Liver (tissue), 8 donors: ENCODE measurements at regions not wholly inside any gene's neighbourhood (a gene's known extent, or its start where the extent isn't known, plus 50 kb on each side); places are given as distances from the start of the nearest gene placed in this dataset.
A peak's percentile ranks its signal among the peaks of the same experiment; 100 is the strongest.

Experiments
- DNase-seq: peaks from one replicate; pipeline ENCODE4 v3.0.0-alpha.2; 2017; ENCODE audit warnings: low spot score
- H3K27ac ChIP-seq, 2 donors: one replicate each; pipeline ENCODE4 v1.7.0; 2013; ENCODE audit warnings: inconsistent platforms in 2 of 2, low read length in 2 of 2, control low read depth in 1 of 2, low read depth in 1 of 2, mild to moderate bottlenecking in 1 of 2
- H3K27me3 ChIP-seq, 4 donors: one replicate each; pipeline versions ENCODE4 v1.6.1 to v1.7.0; 2013; ENCODE audit warnings: low read length in 3 of 4, inconsistent platforms in 1 of 4, mild to moderate bottlenecking in 1 of 4, moderate library complexity in 1 of 4; ENCODE audit not compliant: control insufficient read depth in 4 of 4, insufficient read depth in 4 of 4
- H3K36me3 ChIP-seq, 4 donors: one replicate each; pipeline versions ENCODE4 v1.6.1 to v1.7.0; 2013; ENCODE audit warnings: low read length in 3 of 4, mild to moderate bottlenecking in 3 of 4, low read depth in 1 of 4, moderate library complexity in 1 of 4; ENCODE audit not compliant: control insufficient read depth in 4 of 4, insufficient read depth in 3 of 4
- H3K4me1 ChIP-seq, 4 donors: one replicate each; pipeline versions ENCODE4 v1.6.1 to v1.7.0; 2013; ENCODE audit warnings: low read length in 3 of 4, mild to moderate bottlenecking in 3 of 4, moderate library complexity in 1 of 4; ENCODE audit not compliant: control insufficient read depth in 4 of 4, insufficient read depth in 4 of 4
- H3K4me3 ChIP-seq, 3 donors: one replicate each; pipeline versions ENCODE4 v1.6.1 to v1.7.0; 2013; ENCODE audit warnings: low read length in 3 of 3, control low read depth in 1 of 3, low read depth in 1 of 3, mild to moderate bottlenecking in 1 of 3
- H3K9ac ChIP-seq, 2 donors: one replicate each; pipeline ENCODE4 v1.7.0; 2013; ENCODE audit warnings: low read length in 2 of 2, mild to moderate bottlenecking in 2 of 2, moderate library complexity in 2 of 2, control low read depth in 1 of 2, low read depth in 1 of 2
- H3K9me3 ChIP-seq, 4 donors: one replicate each; pipeline versions ENCODE4 v1.6.1 to v1.7.0; 2013; ENCODE audit warnings: low read length in 3 of 4; ENCODE audit not compliant: control insufficient read depth in 4 of 4
- ATF3 ChIP-seq: IDR thresholded peaks from 2 replicates; pipeline ENCODE4 v1.6.1; 2016; ENCODE audit warnings: antibody characterized with exemption
- CTCF ChIP-seq: fragments of 150-350 bp; IDR thresholded peaks from 2 replicates; pipeline ENCODE4 v1.5.1; 2017; ENCODE audit warnings: improper control_type of control experiment, low read depth, low read length; ENCODE audit not compliant: missing input control
- EGR1 ChIP-seq, 2 donors: IDR thresholded peaks; 2 replicates each; pipeline ENCODE4 v1.6.1; 2016 to 2018; ENCODE audit warnings: antibody characterized with exemption in 2 of 2, low read depth in 2 of 2
- FOXA1 ChIP-seq: IDR thresholded peaks from 2 replicates; pipeline ENCODE4 v1.6.1; 2016; ENCODE audit warnings: antibody characterized with exemption
- FOXA2 ChIP-seq: IDR thresholded peaks from 2 replicates; pipeline ENCODE4 v1.6.1; 2016; ENCODE audit warnings: antibody characterized with exemption
- GABPA ChIP-seq, 2 donors: IDR thresholded peaks in 1 of 2; conservative IDR thresholded peaks in 1 of 2; 2 replicates each; pipeline ENCODE4 v1.6.1; 2016; ENCODE audit warnings: antibody characterized with exemption in 2 of 2, mild to moderate bottlenecking in 1 of 2, moderate library complexity in 1 of 2
- HNF4A ChIP-seq, 2 donors: conservative IDR thresholded peaks; 2 replicates each; pipeline ENCODE4 v1.6.1; 2016; ENCODE audit warnings: antibody characterized with exemption in 2 of 2, mild to moderate bottlenecking in 2 of 2
- HNF4G ChIP-seq: IDR thresholded peaks from 2 replicates; pipeline ENCODE4 v1.6.1; 2016; ENCODE audit warnings: antibody characterized with exemption
- JUND ChIP-seq, 2 donors: IDR thresholded peaks; 2 replicates each; pipeline ENCODE4 v1.6.1; 2016; ENCODE audit warnings: antibody characterized with exemption in 2 of 2
- MAX ChIP-seq: IDR thresholded peaks from 2 replicates; pipeline ENCODE4 v1.6.1; 2016; ENCODE audit warnings: antibody characterized with exemption
- NR2F2 ChIP-seq: IDR thresholded peaks from 2 replicates; pipeline ENCODE4 v1.6.1; 2016; ENCODE audit warnings: antibody characterized with exemption
- RAD21 ChIP-seq, 2 donors: IDR thresholded peaks; 2 replicates each; pipeline ENCODE4 v1.6.1; 2016; ENCODE audit warnings: antibody characterized with exemption in 2 of 2, mild to moderate bottlenecking in 2 of 2
- REST ChIP-seq: IDR thresholded peaks from 2 replicates; pipeline ENCODE4 v1.6.1; 2016; ENCODE audit warnings: antibody characterized with exemption, mild to moderate bottlenecking
- RXRA ChIP-seq, 2 donors: IDR thresholded peaks; 2 replicates each; pipeline ENCODE4 v1.6.1; 2017 to 2018; ENCODE audit warnings: antibody characterized with exemption in 2 of 2, mild to moderate bottlenecking in 1 of 2
- SP1 ChIP-seq: IDR thresholded peaks from 2 replicates; pipeline ENCODE4 v1.6.1; 2018; ENCODE audit warnings: antibody characterized with exemption, mild to moderate bottlenecking
- TAF1 ChIP-seq: conservative IDR thresholded peaks from 2 replicates; pipeline ENCODE4 v1.6.1; 2016; ENCODE audit warnings: antibody characterized with exemption, mild to moderate bottlenecking
- YY1 ChIP-seq: IDR thresholded peaks from 2 replicates; pipeline ENCODE4 v1.6.1; 2016; ENCODE audit warnings: antibody characterized with exemption, mild to moderate bottlenecking
- ZBTB33 ChIP-seq: IDR thresholded peaks from 2 replicates; pipeline ENCODE4 v1.6.1; 2016; ENCODE audit warnings: antibody characterized with exemption
- WGBS: extraction: QIAGEN DNeasy Blood & Tissue Kit; methylation state at CpG from one replicate; pipeline ENCODE4 v1.1.7; 2013; 5-methylcytosine and 5-hydroxymethylcytosine counted together
- donor health status: healthy.
- donor health status: healthy.
- donor health status: healthy.
- donor health status: healthy.
- donor health status: healthy.

GRCh38 chr6:133070410-133071043 is 170.6 kb upstream of the EYA4 start:
- TF ChIP-seq HNF4G (no peak), RAD21 (IDR thresholded peaks at IDR 0.05) (peak in 1 of 2 donors; percentile 35), RXRA (IDR thresholded peaks at IDR 0.05) (peak; percentile 80 to 90), NR2F2 (no peak), MAX (peak; percentile 21), HNF4A (conservative IDR thresholded peaks at IDR 0.05) (peak; percentile 20 to 58), FOXA1 (no peak), ZBTB33 (no peak), SP1 (peak; percentile 36), GABPA (IDR thresholded peaks at IDR 0.05 in 1 of 2, conservative IDR thresholded peaks at IDR 0.05 in 1 of 2) (no peak), CTCF (no peak), FOXA2 (no peak), ATF3 (no peak), REST (no peak), YY1 (peak; percentile 66), EGR1 (IDR thresholded peaks at IDR 0.05; ENCODE audit: low read depth in 2 of 2) (peak in 1 of 2 donors; percentile 33), TAF1 (no peak), JUND (IDR thresholded peaks at IDR 0.05) (peak; percentile 22 to 27)
- Histone ChIP-seq H3K27me3 (no peaks in the 10 kb centered on the region), H3K4me1 (peaks cover 0 to 6% (median 4%) of the 10 kb centered on the region in 4 donors), H3K36me3 (no peaks in the 10 kb centered on the region), H3K9ac (no peak overlapping the region), H3K9me3 (no peaks in the 10 kb centered on the region), H3K27ac (peak overlapping the region; percentile 37 to 48), H3K4me3 (no peak overlapping the region)
- 54% methylated on average over 4 of the region's 4 CpGs for WGBS
- no peak for DNase-seq
